Thyroid gland (tissue), 4 donors: ENCODE measurements at regions not wholly inside any gene's neighbourhood (a gene's known extent, or its start where the extent isn't known, plus 50 kb on each side); places are given as distances from the start of the nearest gene placed in this dataset.

ENCODE experiments used
- DNase-seq, 2 donors: peaks; one replicate each; pipeline ENCODE4 v3.0.0-alpha.2; 2019
- H3K27ac ChIP-seq, 3 donors: fragments of 200-600 bp; sonication (generic); 1 replicate in 2 of 3; 2 replicates in 1 of 3; pipeline ENCODE4 v1.5.1; 2016 to 2019; ENCODE audit warnings: mild to moderate bottlenecking in 1 of 3, moderate library complexity in 1 of 3
- H3K27me3 ChIP-seq: fragments of 200-600 bp; sonication (generic); one replicate; pipeline ENCODE4 v1.5.1; 2019
- H3K36me3 ChIP-seq, 2 donors: fragments of 200-600 bp; sonication (generic); one replicate each; pipeline ENCODE4 v1.5.1; 2016 to 2019
- H3K4me1 ChIP-seq, 2 donors: fragments of 200-600 bp; sonication (generic); one replicate each; pipeline ENCODE4 v1.5.1; 2017 to 2019
- H3K4me3 ChIP-seq, 3 donors: fragments of 200-600 bp; sonication (generic); replicated peaks in 1 of 3; 1 replicate in 2 of 3; 2 replicates in 1 of 3; pipeline ENCODE4 v1.5.1; 2016; ENCODE audit warnings: mild to moderate bottlenecking in 1 of 3
- H3K9me3 ChIP-seq: fragments of 200-600 bp; sonication (generic); one replicate; pipeline ENCODE4 v1.5.1; 2017
- CTCF ChIP-seq, 6 experiments: fragments of 200-600 bp in 3 of 6; fragments of 450-650 bp in 3 of 6; sonication (generic) in 3 of 6; IDR thresholded peaks; one replicate each; pipeline ENCODE4 v1.5.1; 2016 to 2019; ENCODE audit warnings: antibody characterized with exemption in 6 of 6, mild to moderate bottlenecking in 2 of 6, inconsistent platforms in 1 of 6, moderate library complexity in 1 of 6
- POLR2A ChIP-seq, 2 donors: fragments of 450-650 bp; IDR thresholded peaks; one replicate each; pipeline ENCODE4 v1.6.1; 2017; ENCODE audit warnings: antibody characterized with exemption in 2 of 2, mild to moderate bottlenecking in 2 of 2, moderate library complexity in 1 of 2
- WGBS, 2 donors: methylation state at CpG; one replicate each; pipeline ENCODE4 v1.1.5; 2017; 5-methylcytosine and 5-hydroxymethylcytosine counted together
- intact Hi-C: fragments of 100-400 bp; cut with DNase I; formaldehyde crosslinking; loops from one replicate; pipeline ENCODE4 v1.15.1; 2023

GRCh38 chr9:20225826-20226225 lies 396.5 kb downstream of the MLLT3 start:
- no peak for DNase-seq
- H3K36me3 ChIP-seq, result no peaks in the 10 kb centered on the region
- peaks cover 0 to 3% of the 10 kb centered on the region in 2 donors for H3K4me1 ChIP-seq
- H3K27ac ChIP-seq, result no peak overlapping the region
- H3K4me3 ChIP-seq, result no peak overlapping the region
- WGBS, 2 donors, result 75 to 90% methylated on average over 1 of the region's 1 CpG
- no peak for TF ChIP-seq CTCF (IDR thresholded peaks at IDR 0.05)
- no peak for TF ChIP-seq POLR2A (IDR thresholded peaks at IDR 0.05)
- H3K27me3 ChIP-seq, result no peaks in the 10 kb centered on the region
- H3K9me3 ChIP-seq, result no peaks in the 10 kb centered on the region
- intact Hi-C loops, result no loop called here

GRCh38 chr9:20224756-20225155 lies 397.5 kb downstream of the MLLT3 start:
- H3K4me1 ChIP-seq, result peaks cover 0 to 3% of the 10 kb centered on the region in 2 donors
- intact Hi-C loops, result no loop called here
- no peak overlapping the region for H3K4me3 ChIP-seq
- H3K36me3 ChIP-seq, result no peaks in the 10 kb centered on the region
- 45 to 66% methylated on average over 1 of the region's 1 CpG for WGBS, 2 donors
- H3K27ac ChIP-seq, result no peak overlapping the region
- no peaks in the 10 kb centered on the region for H3K9me3 ChIP-seq
- H3K27me3 ChIP-seq, result no peaks in the 10 kb centered on the region
- no peak for TF ChIP-seq POLR2A (IDR thresholded peaks at IDR 0.05)
- TF ChIP-seq CTCF (IDR thresholded peaks at IDR 0.05), result no peak
- DNase-seq, result no peak

GRCh38 chr9:20220286-20220685 lies 402.0 kb downstream of the MLLT3 start:
- Histone ChIP-seq H3K36me3 (no peaks in the 10 kb centered on the region), H3K4me1 (no peaks in the 10 kb centered on the region), H3K4me3 (no peak overlapping the region), H3K27ac (no peak overlapping the region), H3K27me3 (no peaks in the 10 kb centered on the region), H3K9me3 (no peaks in the 10 kb centered on the region)
- TF ChIP-seq POLR2A (IDR thresholded peaks at IDR 0.05) (no peak), CTCF (IDR thresholded peaks at IDR 0.05) (no peak)
- 92 to 94% methylated on average over 3 of the region's 3 CpGs for WGBS, 2 donors
- intact Hi-C loops, result no loop called here
- no peak for DNase-seq

GRCh38 chr9:20219437-20219836 lies 402.9 kb downstream of the MLLT3 start:
- TF ChIP-seq POLR2A (IDR thresholded peaks at IDR 0.05), result no peak
- no peak for TF ChIP-seq CTCF (IDR thresholded peaks at IDR 0.05)
- WGBS, 2 donors, result 66 to 75% methylated on average over 5 of the region's 5 CpGs
- no peak for DNase-seq
- Histone ChIP-seq H3K9me3 (no peaks in the 10 kb centered on the region), H3K27me3 (no peaks in the 10 kb centered on the region), H3K4me3 (no peak overlapping the region), H3K4me1 (no peaks in the 10 kb centered on the region), H3K27ac (no peak overlapping the region), H3K36me3 (no peaks in the 10 kb centered on the region)
- intact Hi-C loops, result no loop called here

GRCh38 chr9:20217596-20217995 lies 404.7 kb downstream of the MLLT3 start:
- Histone ChIP-seq H3K4me1 (no peaks in the 10 kb centered on the region), H3K27ac (no peak overlapping the region), H3K9me3 (no peaks in the 10 kb centered on the region), H3K4me3 (no peak overlapping the region), H3K27me3 (no peaks in the 10 kb centered on the region), H3K36me3 (no peaks in the 10 kb centered on the region)
- intact Hi-C loops, result no loop called here
- WGBS, 2 donors, result 89% methylated on average over 3 of the region's 3 CpGs
- no peak for DNase-seq
- no peak for TF ChIP-seq POLR2A (IDR thresholded peaks at IDR 0.05)
- TF ChIP-seq CTCF (IDR thresholded peaks at IDR 0.05), result no peak
